ENCODE measurements at regions not wholly inside any gene's neighbourhood (a gene's known extent, or its start where the extent isn't known, plus 50 kb on each side); places are given as distances from the start of the nearest gene placed in this dataset.

DNA sequence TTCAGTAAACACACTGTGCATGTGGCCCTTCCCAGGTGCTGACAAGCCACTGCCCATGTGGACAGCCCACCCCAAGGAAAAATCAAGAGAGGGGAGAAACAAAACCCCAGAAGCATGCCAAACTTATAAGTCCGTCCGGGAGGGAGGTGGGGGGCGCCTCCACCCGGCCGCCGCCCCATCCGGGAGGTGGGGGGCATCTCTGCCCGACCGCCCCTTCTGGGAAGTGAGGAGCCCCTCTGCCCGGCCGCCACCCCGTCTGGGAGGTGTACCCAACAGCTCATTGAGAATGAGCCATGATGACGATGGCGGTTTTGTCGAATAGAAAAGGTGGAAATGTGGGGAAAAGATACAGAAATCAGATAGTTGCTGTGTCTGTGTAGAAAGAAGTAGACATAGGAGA, 53.8 kb upstream of the C2CD4B start:
- TF ChIP-seq, protein P1, sequence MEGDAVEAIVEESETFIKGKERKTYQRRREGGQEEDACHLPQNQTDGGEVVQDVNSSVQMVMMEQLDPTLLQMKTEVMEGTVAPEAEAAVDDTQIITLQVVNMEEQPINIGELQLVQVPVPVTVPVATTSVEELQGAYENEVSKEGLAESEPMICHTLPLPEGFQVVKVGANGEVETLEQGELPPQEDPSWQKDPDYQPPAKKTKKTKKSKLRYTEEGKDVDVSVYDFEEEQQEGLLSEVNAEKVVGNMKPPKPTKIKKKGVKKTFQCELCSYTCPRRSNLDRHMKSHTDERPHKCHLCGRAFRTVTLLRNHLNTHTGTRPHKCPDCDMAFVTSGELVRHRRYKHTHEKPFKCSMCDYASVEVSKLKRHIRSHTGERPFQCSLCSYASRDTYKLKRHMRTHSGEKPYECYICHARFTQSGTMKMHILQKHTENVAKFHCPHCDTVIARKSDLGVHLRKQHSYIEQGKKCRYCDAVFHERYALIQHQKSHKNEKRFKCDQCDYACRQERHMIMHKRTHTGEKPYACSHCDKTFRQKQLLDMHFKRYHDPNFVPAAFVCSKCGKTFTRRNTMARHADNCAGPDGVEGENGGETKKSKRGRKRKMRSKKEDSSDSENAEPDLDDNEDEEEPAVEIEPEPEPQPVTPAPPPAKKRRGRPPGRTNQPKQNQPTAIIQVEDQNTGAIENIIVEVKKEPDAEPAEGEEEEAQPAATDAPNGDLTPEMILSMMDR (IDR thresholded peaks at IDR 0.05) = no peak
- no peak for TF ChIP-seq POLR2A (IDR thresholded peaks at IDR 0.05)

All from body of pancreas (tissue), 4 donors.